Panc1 (cell line): ENCODE measurements at regions not wholly inside any gene's neighbourhood (a gene's known extent, or its start where the extent isn't known, plus 50 kb on each side); places are given as distances from the start of the nearest gene placed in this dataset.
"Not testable (repeated sequence)": the region's sequence is repeated elsewhere in the genome, so short reads cannot be mapped to it uniquely, and the experiment has no call there.

Experiments
- CTCF ChIP-seq: fragments of 450-650 bp; IDR thresholded peaks from 2 replicates; pipeline ENCODE4 v1.5.1; 2017; ENCODE audit warnings: mild to moderate bottlenecking
- REST ChIP-seq, 2 experiments: IDR thresholded peaks; 2 replicates each; pipeline ENCODE4 v1.6.1; 2011 to 2012; ENCODE audit warnings: low read depth in 2 of 2, control low read depth in 1 of 2, low read length in 1 of 2, mild to moderate bottlenecking in 1 of 2, moderate library complexity in 1 of 2; ENCODE audit not compliant: insufficient read depth in 1 of 2
- TCF7L2 ChIP-seq: IDR thresholded peaks from 2 replicates; pipeline ENCODE4 v1.6.1; 2011; ENCODE audit warnings: mild to moderate bottlenecking, low read depth, low read length, inconsistent platforms

DNA sequence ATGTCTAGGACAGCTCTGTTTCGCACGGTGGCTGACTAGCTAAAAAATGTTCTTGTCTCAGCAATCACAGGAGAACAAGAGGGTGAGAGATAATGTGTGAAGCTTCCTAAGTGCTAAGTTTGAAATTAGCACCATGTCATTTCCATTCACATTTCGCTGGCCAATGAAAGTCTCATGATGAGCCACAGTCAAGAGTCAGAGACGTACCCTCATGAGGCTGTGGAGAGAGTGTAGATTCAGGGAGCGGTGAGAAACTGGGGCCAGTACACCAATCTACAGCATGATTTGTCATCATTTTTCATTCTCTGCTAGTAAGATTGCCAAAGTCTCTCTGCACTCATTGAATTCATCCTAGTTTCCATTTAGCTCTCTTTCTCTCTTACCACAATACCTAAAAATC, 98.1 kb downstream of the FAM72C start:
- not testable (repeated sequence) for TF ChIP-seq CTCF; TCF7L2; REST (IDR thresholded peaks at IDR 0.05; ENCODE audit: insufficient read depth in 1 of 2, low read depth in 2 of 2, low read length in 1 of 2)
